Right atrium auricular region (tissue), 2 donors: ENCODE measurements at regions not wholly inside any gene's neighbourhood (a gene's known extent, or its start where the extent isn't known, plus 50 kb on each side); places are given as distances from the start of the nearest gene placed in this dataset.

Experiments
- DNase-seq: peaks from one replicate; pipeline ENCODE4 v3.0.0-alpha.2; 2019; ENCODE audit warnings: low spot score
- H3K27ac ChIP-seq, 2 donors: fragments of 200-600 bp; sonication (generic); 1 replicate in 1 of 2; 2 replicates in 1 of 2; pipeline ENCODE4 v1.5.1; 2016 to 2019
- H3K27me3 ChIP-seq, 2 donors: fragments of 200-600 bp; sonication (generic); one replicate each; pipeline versions ENCODE4 v1.5.1 to v1.6.0; 2017 to 2019
- H3K36me3 ChIP-seq: fragments of 200-600 bp; sonication (generic); one replicate; pipeline ENCODE4 v1.5.1; 2016
- H3K4me1 ChIP-seq, 2 donors: fragments of 200-600 bp; sonication (generic); one replicate each; pipeline versions ENCODE4 v1.5.1 to v1.6.0; 2017 to 2019
- H3K4me3 ChIP-seq, 2 donors: fragments of 200-600 bp; sonication (generic); 1 replicate in 1 of 2; 2 replicates in 1 of 2; pipeline ENCODE4 v1.5.1; 2017 to 2019; ENCODE audit warnings: mild to moderate bottlenecking in 1 of 2, moderate library complexity in 1 of 2
- H3K9me3 ChIP-seq, 2 donors: fragments of 200-600 bp; sonication (generic); one replicate each; pipeline ENCODE4 v1.5.1; 2019
- CTCF ChIP-seq, 2 donors: fragments of 200-600 bp; sonication (generic); IDR thresholded peaks; one replicate each; pipeline ENCODE4 v1.5.1; 2019; ENCODE audit warnings: antibody characterized with exemption in 2 of 2

GRCh38 chr10:88147000-88147798 is 283.8 kb downstream of the PTEN start:
- no peaks in the 10 kb centered on the region for H3K36me3 ChIP-seq
- peak overlapping the region; percentile 32 to 45 for H3K27ac ChIP-seq
- H3K9me3 ChIP-seq: peaks cover 0 to 4% of the 10 kb centered on the region in 2 donors
- H3K4me1 ChIP-seq: no peaks in the 10 kb centered on the region
- no peak overlapping the region for H3K4me3 ChIP-seq
- DNase-seq: peak; percentile 62
- no peaks in the 10 kb centered on the region for H3K27me3 ChIP-seq
- no peak for TF ChIP-seq CTCF (IDR thresholded peaks at IDR 0.05)

- Histone ChIP-seq H3K4me1 (no peaks in the 10 kb centered on the region), H3K27me3 (no peaks in the 10 kb centered on the region), H3K36me3 (no peaks in the 10 kb centered on the region), H3K9me3 (no peaks in the 10 kb centered on the region), H3K4me3 (no peak overlapping the region), H3K27ac (no peak overlapping the region)
- TF ChIP-seq CTCF (IDR thresholded peaks at IDR 0.05): no peak
- DNase-seq: no peak
These were observed 286.5 kb downstream of the PTEN start for GRCh38 chr10:88149906-88150305.

- H3K36me3 ChIP-seq: no peaks in the 10 kb centered on the region
- no peak overlapping the region for H3K4me3 ChIP-seq
- no peaks in the 10 kb centered on the region for H3K9me3 ChIP-seq
- TF ChIP-seq CTCF (IDR thresholded peaks at IDR 0.05): no peak
- H3K27me3 ChIP-seq: no peaks in the 10 kb centered on the region
- no peak for DNase-seq
- no peak overlapping the region for H3K27ac ChIP-seq
- H3K4me1 ChIP-seq: no peaks in the 10 kb centered on the region
These were observed 286.9 kb downstream of the PTEN start for GRCh38 chr10:88150339-88150738.

GRCh38 chr10:88152728-88153133 is 289.3 kb downstream of the PTEN start:
- no peak for DNase-seq
- H3K27me3 ChIP-seq: no peaks in the 10 kb centered on the region
- H3K9me3 ChIP-seq: no peaks in the 10 kb centered on the region
- H3K4me3 ChIP-seq: no peak overlapping the region
- TF ChIP-seq CTCF (IDR thresholded peaks at IDR 0.05): no peak
- H3K27ac ChIP-seq: peak overlapping the region in 1 of 2 donors; percentile 21
- H3K4me1 ChIP-seq: no peaks in the 10 kb centered on the region
- H3K36me3 ChIP-seq: no peaks in the 10 kb centered on the region

GRCh38 chr10:88154596-88155250 is 291.3 kb downstream of the PTEN start:
- TF ChIP-seq CTCF (IDR thresholded peaks at IDR 0.05): no peak
- no peaks in the 10 kb centered on the region for H3K4me1 ChIP-seq
- no peaks in the 10 kb centered on the region for H3K36me3 ChIP-seq
- no peak for DNase-seq
- no peak overlapping the region for H3K4me3 ChIP-seq
- no peaks in the 10 kb centered on the region for H3K27me3 ChIP-seq
- H3K9me3 ChIP-seq: no peaks in the 10 kb centered on the region
- H3K27ac ChIP-seq: no peak overlapping the region
